Kidney (tissue), 13 donors: ENCODE measurements at regions not wholly inside any gene's neighbourhood (a gene's known extent, or its start where the extent isn't known, plus 50 kb on each side); places are given as distances from the start of the nearest gene placed in this dataset.
"Not testable (repeated sequence)": the region's sequence is repeated elsewhere in the genome, so short reads cannot be mapped to it uniquely, and the experiment has no call there.

ENCODE experiments used
- DNase-seq, 5 donors: peaks; one replicate each; pipeline ENCODE4 v3.0.0-alpha.2; 2013 to 2020
- FAIRE-seq: peaks from 2 replicates; lab custom pipeline; 2012; peaks lifted over from hg19 to GRCh38; lab: Jason Lieb, UNC
- H3K27ac ChIP-seq, 2 donors: one replicate each; pipeline ENCODE4 v1.7.0; 2013; ENCODE audit warnings: low read depth in 2 of 2, low read length in 2 of 2, inconsistent platforms in 1 of 2
- H3K27me3 ChIP-seq: one replicate; pipeline ENCODE4 v1.7.1; 2013; ENCODE audit warnings: low read length, inconsistent platforms; ENCODE audit not compliant: control insufficient read depth, insufficient read depth
- H3K36me3 ChIP-seq, 3 donors: one replicate each; pipeline versions ENCODE4 v1.7.0 to v1.7.1; 2013; ENCODE audit warnings: low read length in 3 of 3, control low read depth in 1 of 3, inconsistent platforms in 1 of 3; ENCODE audit not compliant: insufficient read depth in 3 of 3, control insufficient read depth in 2 of 3
- H3K4me1 ChIP-seq, 3 donors: one replicate each; pipeline versions ENCODE4 v1.7.0 to v1.7.1; 2013; ENCODE audit warnings: low read length in 3 of 3, inconsistent platforms in 1 of 3, low read depth in 1 of 3; ENCODE audit not compliant: control insufficient read depth in 2 of 3, insufficient read depth in 2 of 3
- H3K4me3 ChIP-seq, 3 donors: one replicate each; pipeline versions ENCODE4 v1.7.0 to v1.8.1; 2013; ENCODE audit warnings: low read length in 3 of 3, control low read depth in 1 of 3, inconsistent platforms in 1 of 3
- H3K9ac ChIP-seq, 3 donors: one replicate each; pipeline versions ENCODE4 v1.7.0 to v1.7.1; 2013; ENCODE audit warnings: low read length in 3 of 3, control low read depth in 1 of 3, inconsistent platforms in 1 of 3
- H3K9me3 ChIP-seq, 3 donors: one replicate each; pipeline versions ENCODE4 v1.7.0 to v1.7.1; 2013; ENCODE audit warnings: low read length in 3 of 3, control low read depth in 1 of 3, inconsistent platforms in 1 of 3; ENCODE audit not compliant: control insufficient read depth in 2 of 3, insufficient read depth in 1 of 3
- intact Hi-C: fragments of 100-400 bp; cut with DNase I; formaldehyde crosslinking; loops from one replicate; pipeline ENCODE4 v1.11.1; 2022
- TF ChIP-seq, protein P1 (sequence below): IDR thresholded peaks from 3 replicates; pipeline ENCODE4 v1.5.1; 2012; ENCODE audit warnings: mild to moderate bottlenecking, moderate library complexity, borderline replicate concordance; ENCODE audit not compliant: insufficient read depth; ENCODE audit errors: extremely low read depth
- donor health status: control.
- donor health status: control.
- donor health status: control.
- donor health status: control.
- donor health status: control.
- donor health status: DM: yes; HTN: yes; CAD: no.
- donor health status: Normal renal cell carcinoma (clear cell type).

DNA sequence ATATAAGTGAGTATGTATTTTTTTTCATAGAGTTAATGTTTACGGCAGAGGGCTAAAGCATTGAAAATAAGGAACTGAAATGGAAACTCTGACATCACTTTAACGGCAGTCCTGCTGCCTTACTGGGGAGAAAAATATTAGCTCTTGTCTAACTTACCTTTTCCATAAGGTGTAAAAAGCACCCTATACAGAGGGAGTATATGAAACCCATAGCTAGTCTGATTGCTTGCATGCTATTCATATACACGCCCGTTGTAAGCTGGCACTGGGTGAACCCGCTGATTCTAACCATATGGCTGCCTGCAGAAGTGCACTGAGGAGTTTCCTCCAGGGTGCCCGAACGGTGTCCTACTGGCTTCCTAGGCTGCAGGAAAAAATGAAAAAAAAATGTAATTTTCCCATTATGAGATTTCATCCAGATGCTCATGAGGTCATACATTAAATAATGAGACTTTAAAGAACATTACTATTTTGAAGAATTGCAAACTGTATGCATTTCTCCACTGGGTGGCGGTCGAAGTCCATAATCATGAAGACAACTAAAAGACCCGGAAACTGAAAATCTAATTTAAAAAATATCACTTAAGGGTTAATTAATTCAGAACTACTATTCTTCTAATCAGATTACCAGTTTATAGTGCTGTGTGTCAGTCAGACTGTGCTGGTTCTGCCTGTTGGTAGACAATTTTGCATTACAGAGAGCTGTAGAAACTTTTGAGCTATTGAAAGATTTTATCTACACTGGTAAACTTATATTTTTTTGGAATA is 144.7 kb downstream of the ALX1 start:
- DNase-seq (peak in 1 of 5 donors; percentile 61), FAIRE-seq (no peak)
- H3K27me3 ChIP-seq: no peaks in the 10 kb centered on the region
- no peaks in the 10 kb centered on the region for H3K9me3 ChIP-seq
- intact Hi-C loops: no loop called here
- TF ChIP-seq, protein P1, sequence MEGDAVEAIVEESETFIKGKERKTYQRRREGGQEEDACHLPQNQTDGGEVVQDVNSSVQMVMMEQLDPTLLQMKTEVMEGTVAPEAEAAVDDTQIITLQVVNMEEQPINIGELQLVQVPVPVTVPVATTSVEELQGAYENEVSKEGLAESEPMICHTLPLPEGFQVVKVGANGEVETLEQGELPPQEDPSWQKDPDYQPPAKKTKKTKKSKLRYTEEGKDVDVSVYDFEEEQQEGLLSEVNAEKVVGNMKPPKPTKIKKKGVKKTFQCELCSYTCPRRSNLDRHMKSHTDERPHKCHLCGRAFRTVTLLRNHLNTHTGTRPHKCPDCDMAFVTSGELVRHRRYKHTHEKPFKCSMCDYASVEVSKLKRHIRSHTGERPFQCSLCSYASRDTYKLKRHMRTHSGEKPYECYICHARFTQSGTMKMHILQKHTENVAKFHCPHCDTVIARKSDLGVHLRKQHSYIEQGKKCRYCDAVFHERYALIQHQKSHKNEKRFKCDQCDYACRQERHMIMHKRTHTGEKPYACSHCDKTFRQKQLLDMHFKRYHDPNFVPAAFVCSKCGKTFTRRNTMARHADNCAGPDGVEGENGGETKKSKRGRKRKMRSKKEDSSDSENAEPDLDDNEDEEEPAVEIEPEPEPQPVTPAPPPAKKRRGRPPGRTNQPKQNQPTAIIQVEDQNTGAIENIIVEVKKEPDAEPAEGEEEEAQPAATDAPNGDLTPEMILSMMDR: peak; percentile 4
- no peaks in the 10 kb centered on the region for H3K36me3 ChIP-seq
- H3K4me3 ChIP-seq: no peak overlapping the region
- no peak overlapping the region for H3K9ac ChIP-seq
- no peaks in the 10 kb centered on the region for H3K4me1 ChIP-seq
- no peak overlapping the region for H3K27ac ChIP-seq

DNA sequence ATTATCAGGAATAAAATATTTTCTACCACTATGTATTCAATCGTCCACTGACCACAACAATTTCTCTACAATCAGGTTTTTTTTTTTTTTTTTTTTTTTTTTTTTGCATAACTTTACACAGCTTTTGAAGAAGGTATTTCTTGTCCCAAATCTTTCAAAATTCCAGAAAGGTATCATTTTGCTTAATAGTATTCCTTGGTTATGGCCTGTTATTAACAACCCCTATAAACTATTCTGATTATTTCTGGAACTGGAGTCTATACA is 145.3 kb downstream of the ALX1 start:
- DNase-seq: no peak
- Histone ChIP-seq H3K36me3 (no peaks in the 10 kb centered on the region), H3K9me3 (no peaks in the 10 kb centered on the region), H3K9ac (no peak overlapping the region), H3K4me1 (no peaks in the 10 kb centered on the region), H3K27ac (no peak overlapping the region), H3K27me3 (no peaks in the 10 kb centered on the region), H3K4me3 (no peak overlapping the region)
- intact Hi-C loops: no loop called here
- FAIRE-seq: no peak
- TF ChIP-seq, protein P1: no peak

GRCh38 chr12:85425926-85426325 is 145.9 kb downstream of the ALX1 start:
- intact Hi-C loops: no loop called here
- H3K4me3 ChIP-seq: no peak overlapping the region
- H3K27me3 ChIP-seq: no peaks in the 10 kb centered on the region
- DNase-seq (no peak), FAIRE-seq (no peak)
- no peak overlapping the region for H3K9ac ChIP-seq
- TF ChIP-seq, protein P1: no peak
- H3K36me3 ChIP-seq: no peaks in the 10 kb centered on the region
- H3K9me3 ChIP-seq: no peaks in the 10 kb centered on the region
- H3K4me1 ChIP-seq: no peaks in the 10 kb centered on the region
- H3K27ac ChIP-seq: no peak overlapping the region

DNA sequence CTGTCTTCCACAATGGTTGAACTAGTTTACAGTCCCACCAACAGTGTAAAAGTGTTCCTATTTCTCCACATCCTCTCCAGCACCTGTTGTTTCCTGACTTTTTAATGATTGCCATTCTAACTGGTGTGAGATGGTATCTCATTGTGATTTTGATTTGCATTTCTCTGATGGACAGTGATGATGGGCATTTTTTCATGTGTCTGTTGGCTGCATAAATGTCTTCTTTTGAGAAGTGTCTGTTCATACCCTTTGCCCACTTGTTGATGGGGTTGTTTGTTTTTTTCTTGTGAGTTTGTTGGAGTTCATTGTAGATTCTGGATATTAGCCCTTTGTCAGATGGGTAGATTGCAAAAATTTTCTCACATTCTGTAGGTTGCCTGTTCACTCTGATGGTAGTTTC is 153.1 kb downstream of the ALX1 start:
- H3K4me3 ChIP-seq, H3K27me3 ChIP-seq, H3K4me1 ChIP-seq, H3K9me3 ChIP-seq, H3K36me3 ChIP-seq, H3K27ac ChIP-seq, DNase-seq, intact Hi-C loops, H3K9ac ChIP-seq, FAIRE-seq: not testable (repeated sequence)
